ENCODE measurements at regions not wholly inside any gene's neighbourhood (a gene's known extent, or its start where the extent isn't known, plus 50 kb on each side); places are given as distances from the start of the nearest gene placed in this dataset.

DNA sequence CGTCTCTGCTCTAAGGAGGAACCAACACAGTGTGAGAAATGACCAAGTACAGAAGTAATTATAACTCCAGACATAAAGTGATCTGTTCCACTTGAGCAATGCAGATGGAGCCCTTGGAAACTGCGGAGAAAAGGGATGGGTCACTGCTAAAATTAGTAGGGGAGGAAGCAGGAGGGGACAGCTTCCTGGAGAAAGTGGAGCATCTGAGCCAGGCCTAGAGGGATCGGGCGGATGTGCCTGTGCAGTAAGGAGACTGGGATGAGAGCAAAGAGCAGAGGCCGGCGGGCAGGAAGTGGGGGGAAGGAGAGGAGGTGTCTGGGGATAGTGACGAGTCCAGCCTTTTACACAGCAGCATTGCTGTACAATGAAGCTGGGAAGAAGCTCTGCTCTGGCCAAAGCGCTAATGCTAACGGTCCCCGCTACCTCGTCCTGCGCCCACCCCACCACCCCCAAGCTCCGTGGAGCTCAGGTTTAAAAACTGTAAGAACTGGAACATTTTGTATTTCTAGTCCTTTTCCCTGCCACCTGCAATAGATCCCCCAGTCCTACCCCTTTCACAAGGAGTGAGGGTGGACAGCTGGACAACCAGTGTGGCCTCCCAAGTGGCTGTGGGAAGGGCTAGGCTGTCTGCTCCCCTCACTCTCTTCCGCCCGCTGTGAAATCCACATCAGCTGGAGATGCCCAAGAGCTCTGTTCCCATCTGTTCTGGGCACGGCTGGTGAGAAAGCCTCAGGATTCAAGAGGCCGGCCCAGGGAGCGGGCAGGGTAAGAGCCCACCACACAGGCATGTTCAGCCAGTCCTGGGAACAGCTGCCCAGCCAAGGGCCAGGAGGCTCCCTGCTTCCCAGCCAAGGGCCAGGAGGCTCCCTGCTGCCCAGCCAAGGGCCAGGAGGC lies 53.0 kb upstream of the HES1 start:
- TF ChIP-seq, protein P1, sequence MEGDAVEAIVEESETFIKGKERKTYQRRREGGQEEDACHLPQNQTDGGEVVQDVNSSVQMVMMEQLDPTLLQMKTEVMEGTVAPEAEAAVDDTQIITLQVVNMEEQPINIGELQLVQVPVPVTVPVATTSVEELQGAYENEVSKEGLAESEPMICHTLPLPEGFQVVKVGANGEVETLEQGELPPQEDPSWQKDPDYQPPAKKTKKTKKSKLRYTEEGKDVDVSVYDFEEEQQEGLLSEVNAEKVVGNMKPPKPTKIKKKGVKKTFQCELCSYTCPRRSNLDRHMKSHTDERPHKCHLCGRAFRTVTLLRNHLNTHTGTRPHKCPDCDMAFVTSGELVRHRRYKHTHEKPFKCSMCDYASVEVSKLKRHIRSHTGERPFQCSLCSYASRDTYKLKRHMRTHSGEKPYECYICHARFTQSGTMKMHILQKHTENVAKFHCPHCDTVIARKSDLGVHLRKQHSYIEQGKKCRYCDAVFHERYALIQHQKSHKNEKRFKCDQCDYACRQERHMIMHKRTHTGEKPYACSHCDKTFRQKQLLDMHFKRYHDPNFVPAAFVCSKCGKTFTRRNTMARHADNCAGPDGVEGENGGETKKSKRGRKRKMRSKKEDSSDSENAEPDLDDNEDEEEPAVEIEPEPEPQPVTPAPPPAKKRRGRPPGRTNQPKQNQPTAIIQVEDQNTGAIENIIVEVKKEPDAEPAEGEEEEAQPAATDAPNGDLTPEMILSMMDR (IDR thresholded peaks at IDR 0.05; ENCODE audit: low read depth, low read length), result no peak
- no peak for TF ChIP-seq POLR2A (IDR thresholded peaks at IDR 0.05; ENCODE audit: extremely low read depth, insufficient read length)
- TF ChIP-seq MYC (IDR thresholded peaks at IDR 0.05; ENCODE audit: low read depth, low read length), result no peak
- TF ChIP-seq, protein P2, sequence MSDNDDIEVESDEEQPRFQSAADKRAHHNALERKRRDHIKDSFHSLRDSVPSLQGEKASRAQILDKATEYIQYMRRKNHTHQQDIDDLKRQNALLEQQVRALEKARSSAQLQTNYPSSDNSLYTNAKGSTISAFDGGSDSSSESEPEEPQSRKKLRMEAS (IDR thresholded peaks at IDR 0.05; ENCODE audit: low read depth, low read length), result no peak
